GM13977 (cell line): ENCODE measurements at regions not wholly inside any gene's neighbourhood (a gene's known extent, or its start where the extent isn't known, plus 50 kb on each side); places are given as distances from the start of the nearest gene placed in this dataset.
"Not testable (repeated sequence)": the region's sequence is repeated elsewhere in the genome, so short reads cannot be mapped to it uniquely, and the experiment has no call there.

Source experiments
- DNase-seq: peaks from one replicate; pipeline ENCODE4 v3.0.0; 2012; ENCODE audit warnings: low spot score
- CTCF ChIP-seq: IDR thresholded peaks from 2 replicates; pipeline ENCODE4 v1.5.1; 2012; ENCODE audit warnings: mild to moderate bottlenecking, control low read depth; ENCODE audit not compliant: insufficient read depth; ENCODE audit errors: extremely low read depth, missing control alignments
- in situ Hi-C: fragments of 300-500 bp; cut with MboI; formaldehyde crosslinking; loops from one replicate; pipeline ENCODE4 v1.12.0; 2022; ENCODE audit warnings: low sequenced_read_pairs, low pct_unique_long_range_greater_than_20kb, mixed read lengths, inconsistent platforms; ENCODE audit not compliant: unreplicated experiment

GRCh38 chr12:114096461-114096860, 130.3 kb upstream of the RBM19 start:
- no peak for DNase-seq
- in situ Hi-C loops: no loop called here
- no peak for TF ChIP-seq CTCF

- in situ Hi-C loops: no loop called here
- no peak for TF ChIP-seq CTCF
- no peak for DNase-seq
Observed at GRCh38 chr12:114093520-114093919, 127.4 kb upstream of the RBM19 start.

DNA sequence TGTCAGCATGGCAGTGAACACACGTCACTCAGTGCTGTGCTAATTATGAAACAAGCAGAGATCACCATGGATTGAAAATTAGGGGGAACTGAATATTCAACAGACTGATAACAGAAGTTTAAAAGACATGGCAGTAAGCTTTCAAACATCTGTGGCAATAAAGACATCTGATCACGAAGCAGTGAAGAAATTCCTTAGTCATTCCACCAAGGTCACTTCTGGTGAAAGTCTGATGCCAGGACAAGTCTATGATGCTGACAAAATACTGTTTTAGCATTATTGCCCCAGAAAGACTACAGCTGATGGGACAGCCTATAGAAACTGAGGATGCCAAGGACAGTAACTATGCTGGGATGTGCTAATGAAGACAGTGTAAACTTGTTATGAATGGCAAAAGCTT, 126.9 kb upstream of the RBM19 start:
- TF ChIP-seq CTCF: no peak
- in situ Hi-C loops: no loop called here
- no peak for DNase-seq

DNA sequence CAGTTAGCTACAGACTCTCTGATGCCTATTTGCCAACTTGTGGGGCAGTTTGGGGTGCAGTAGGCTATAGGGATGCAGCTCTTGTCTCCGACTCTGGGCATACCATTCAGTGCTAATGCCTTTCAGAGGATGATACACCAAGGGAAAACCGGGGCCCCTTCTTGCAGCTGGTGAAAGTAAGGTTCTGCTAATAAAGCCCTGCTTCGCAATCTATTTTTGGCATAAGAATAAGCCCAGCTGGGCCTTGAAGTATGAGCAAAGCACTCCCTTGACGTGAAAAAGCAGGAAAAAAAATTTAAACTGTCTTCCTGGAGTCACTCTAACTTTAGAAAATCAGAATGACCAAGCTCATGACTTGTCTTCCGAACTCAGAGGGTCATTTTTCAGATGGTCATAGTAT, 124.1 kb upstream of the RBM19 start:
- DNase-seq: no peak
- in situ Hi-C loops: no loop called here
- TF ChIP-seq CTCF: no peak

DNA sequence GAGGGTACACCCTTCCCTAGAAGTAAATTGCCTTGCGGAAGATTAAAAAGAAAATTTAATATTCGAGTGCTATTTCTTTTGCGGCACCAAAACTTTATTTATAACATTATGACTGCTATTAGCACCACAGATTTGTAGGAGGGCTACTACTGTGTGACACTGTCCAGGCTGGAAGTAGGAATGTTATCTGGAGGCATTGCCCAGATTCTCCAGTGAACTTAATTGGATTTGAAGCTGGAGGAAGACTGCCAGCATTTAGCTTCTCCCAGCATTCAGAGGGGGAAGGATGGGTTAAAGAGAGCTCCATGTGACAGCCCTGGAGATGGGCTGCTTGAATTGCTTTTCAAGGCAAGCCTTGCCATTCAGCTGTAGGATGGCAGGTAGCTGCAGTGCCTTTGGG, 107.0 kb upstream of the RBM19 start:
- in situ Hi-C loops: no loop called here
- no peak for TF ChIP-seq CTCF
- DNase-seq: no peak

DNA sequence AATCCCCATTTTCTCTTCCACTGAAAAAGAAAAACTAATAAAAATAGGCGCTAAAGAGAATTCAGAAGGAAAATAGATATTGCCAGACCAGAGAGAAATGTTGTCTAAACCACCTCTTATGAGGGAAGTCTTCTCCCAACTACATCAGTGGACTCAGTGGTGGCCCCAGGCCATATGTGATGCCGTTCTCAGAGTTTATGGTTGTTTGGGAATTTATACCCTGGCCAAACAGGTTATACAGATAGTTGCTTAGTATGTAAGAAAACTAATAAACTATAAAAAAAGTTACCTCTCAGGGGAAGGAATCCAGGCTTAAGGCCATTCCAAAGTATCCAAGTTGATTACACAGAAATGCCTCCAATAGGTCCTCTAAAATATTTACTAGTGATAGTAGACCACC, 103.4 kb upstream of the RBM19 start:
- in situ Hi-C loops: no loop called here
- no peak for TF ChIP-seq CTCF
- no peak for DNase-seq

DNA sequence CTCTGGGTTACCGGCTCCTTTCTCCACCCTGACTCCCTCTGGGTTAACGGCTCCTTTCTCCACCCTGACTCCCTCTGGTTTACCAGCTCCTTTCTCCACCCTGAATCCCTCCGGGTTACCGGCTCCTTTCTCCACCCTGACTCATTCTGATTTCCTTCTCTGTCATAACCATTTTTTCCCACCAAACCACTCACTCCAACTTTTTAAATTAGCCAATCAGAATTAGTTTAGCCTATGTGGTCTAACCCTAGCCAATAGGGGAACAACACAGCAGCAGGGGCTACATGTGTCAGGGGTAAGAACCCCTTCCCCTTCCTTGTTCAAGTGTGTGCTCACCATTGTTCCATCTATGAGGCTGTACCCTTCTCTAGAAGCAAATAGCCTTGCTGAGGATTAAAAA, 98.4 kb upstream of the RBM19 start:
- TF ChIP-seq CTCF: no peak
- in situ Hi-C loops: no loop called here
- DNase-seq: no peak

DNA sequence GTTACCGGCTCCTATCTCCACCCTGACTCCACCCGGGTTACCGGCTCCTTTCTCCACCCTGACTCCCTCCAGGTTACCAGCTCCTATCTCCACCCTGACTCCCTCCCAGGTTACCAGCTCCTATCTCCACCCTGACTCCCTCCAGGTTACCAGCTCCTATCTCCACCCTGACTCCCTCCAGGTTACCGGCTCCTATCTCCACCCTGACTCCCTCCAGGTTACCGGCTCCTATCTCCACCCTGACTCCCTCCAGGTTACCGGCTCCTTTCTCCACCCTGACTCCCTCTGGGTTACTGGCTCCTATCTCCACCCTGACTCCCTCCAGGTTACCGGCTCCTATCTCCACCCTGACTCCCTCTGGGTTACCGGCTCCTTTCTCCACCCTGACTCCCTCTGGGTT, 97.9 kb upstream of the RBM19 start:
- DNase-seq, in situ Hi-C loops: not testable (repeated sequence)
